RWPE1 (cell line): ENCODE measurements at regions not wholly inside any gene's neighbourhood (a gene's known extent, or its start where the extent isn't known, plus 50 kb on each side); places are given as distances from the start of the nearest gene placed in this dataset.
"Not testable (repeated sequence)": the region's sequence is repeated elsewhere in the genome, so short reads cannot be mapped to it uniquely, and the experiment has no call there.

Experiments used
- CTCF ChIA-PET: fragments of 350-600 bp; sonication (Branson Sonifier 250); formaldehyde crosslinking; extraction: SDS; loops from one replicate; lab custom pipeline; 2021; lab: Yijun Ruan, JAX
- POLR2A ChIA-PET: fragments of 400-600 bp; formaldehyde crosslinking; extraction: SDS; loops from one replicate; lab custom pipeline; 2020; ENCODE audit warnings: antibody characterized with exemption; ENCODE audit not compliant: low non-redundant PET; lab: Yijun Ruan, JAX
- DNase-seq: peaks from one replicate; pipeline ENCODE4 v3.0.0; 2012; ENCODE audit warnings: low spot score
- H3K27ac ChIP-seq: fragments of 450-650 bp; 2 replicates; pipeline ENCODE4 v1.5.1; 2017
- CTCF ChIP-seq: fragments of 450-650 bp; conservative IDR thresholded peaks from 2 replicates; pipeline ENCODE4 v1.5.1; 2017; ENCODE audit warnings: low read depth, mild to moderate bottlenecking

- ChIA-PET CTCF (no interaction called here), POLR2A (no interaction called here)
- no peak overlapping the region for H3K27ac ChIP-seq
- no peak for DNase-seq
- no peak for TF ChIP-seq CTCF
Measured at GRCh38 chr1:213452501-213452900, 401.5 kb downstream of the RPS6KC1 start.

- H3K27ac ChIP-seq = no peak overlapping the region
- DNase-seq = no peak
- ChIA-PET POLR2A (no interaction called here), CTCF (no interaction called here)
- no peak for TF ChIP-seq CTCF
Measured at GRCh38 chr1:213457186-213457585, 406.1 kb downstream of the RPS6KC1 start.

GRCh38 chr1:213457733-213458132, 406.7 kb downstream of the RPS6KC1 start:
- POLR2A ChIA-PET = no interaction called here

GRCh38 chr1:213462374-213462773, 411.3 kb downstream of the RPS6KC1 start:
- H3K27ac ChIP-seq, DNase-seq, CTCF ChIA-PET, POLR2A ChIA-PET: not testable (repeated sequence)

More at GRCh38 chr1:213457733-213458132, 406.7 kb downstream of the RPS6KC1 start:
- DNase-seq = no peak
- TF ChIP-seq CTCF = no peak
- CTCF ChIA-PET = no interaction called here
- H3K27ac ChIP-seq = no peak overlapping the region

- POLR2A ChIA-PET = no interaction called here
- TF ChIP-seq CTCF = no peak
- DNase-seq = peak; percentile 4
- H3K27ac ChIP-seq = no peak overlapping the region
- CTCF ChIA-PET = interaction anchor here (0.6 kb wide), 1 partner anchor 178 kb away, joined by 3 read pairs; no protein-coding TSS in a partner anchor
Measured at GRCh38 chr1:213464786-213465460, 413.9 kb downstream of the RPS6KC1 start.

- DNase-seq = no peak
- no peak overlapping the region for H3K27ac ChIP-seq
- TF ChIP-seq CTCF = no peak
- ChIA-PET CTCF (no interaction called here), POLR2A (no interaction called here)
Measured at GRCh38 chr1:213466541-213466940, 415.5 kb downstream of the RPS6KC1 start.

- CTCF ChIA-PET = no interaction called here
- no peak overlapping the region for H3K27ac ChIP-seq
- POLR2A ChIA-PET = no interaction called here
- TF ChIP-seq CTCF = no peak
- DNase-seq = no peak
Measured at GRCh38 chr1:213474054-213474453, 423.0 kb downstream of the RPS6KC1 start.
